Ovary (tissue), 7 donors: ENCODE measurements at regions not wholly inside any gene's neighbourhood (a gene's known extent, or its start where the extent isn't known, plus 50 kb on each side); places are given as distances from the start of the nearest gene placed in this dataset.

Source experiments
- DNase-seq, 5 donors: peaks; one replicate each; pipeline ENCODE4 v3.0.0-alpha.2; 2019 to 2020
- H3K27ac ChIP-seq, 2 donors: fragments of 200-600 bp; one replicate each; pipeline versions ENCODE4 v1.5.1 to v1.8.0; 2019 to 2022
- H3K27me3 ChIP-seq: fragments of 200-600 bp; one replicate; pipeline ENCODE4 v1.8.0; 2022
- H3K36me3 ChIP-seq: fragments of 200-600 bp; sonication (generic); one replicate; pipeline ENCODE4 v1.5.1; 2019
- H3K4me1 ChIP-seq: one replicate; pipeline ENCODE4 v1.8.1; 2013; ENCODE audit warnings: mild to moderate bottlenecking, moderate library complexity; ENCODE audit not compliant: insufficient read depth
- H3K4me3 ChIP-seq: fragments of 200-600 bp; sonication (generic); one replicate; pipeline ENCODE4 v1.5.1; 2017
- H3K9me3 ChIP-seq, 2 donors: fragments of 200-600 bp in 1 of 2; sonication (generic) in 1 of 2; one replicate each; pipeline versions ENCODE4 v1.5.1 to v1.8.1; 2013 to 2019; ENCODE audit warnings: mild to moderate bottlenecking in 1 of 2, moderate library complexity in 1 of 2
- EP300 ChIP-seq: sonication (generic); formaldehyde crosslinking; IDR thresholded peaks from one replicate; pipeline ENCODE4 v1.6.1; 2017; ENCODE audit warnings: antibody characterized with exemption
- POLR2A ChIP-seq: fragments of 450-650 bp; IDR thresholded peaks from one replicate; pipeline ENCODE4 v1.6.1; 2017; ENCODE audit warnings: antibody characterized with exemption, mild to moderate bottlenecking, moderate library complexity
- WGBS, 3 donors: extraction: QIAGEN DNeasy Blood & Tissue Kit in 1 of 3; methylation state at CpG; one replicate each; pipeline versions ENCODE4 v1.1.5 to v1.1.7; 2013 to 2017; 5-methylcytosine and 5-hydroxymethylcytosine counted together
- intact Hi-C, 4 donors: fragments of 100-400 bp; cut with DNase I; formaldehyde crosslinking; loops; one replicate each; pipeline versions ENCODE4 v1.11.0 to v1.15.1; 2022 to 2023
- TF ChIP-seq, protein P1 (sequence below), 3 donors: fragments of 450-650 bp in 2 of 3; fragments of 200-600 bp in 1 of 3; IDR thresholded peaks; one replicate each; pipeline versions ENCODE4 v1.5.1 to v1.8.0; 2016 to 2022; ENCODE audit warnings: antibody characterized with exemption in 3 of 3, mild to moderate bottlenecking in 1 of 3
- donor health status: DM: no; HTN: no; CAD: no; lungs with moderate emphysema.
- donor health status: DM: no; HTN: no; CAD: no.
- donor health status: Bipolar disorder and iron deficiency.
- donor health status: DM: no; HTN: no; CAD: no.
- donor health status: DM: yes; HTN: yes; CAD: no.

DNA sequence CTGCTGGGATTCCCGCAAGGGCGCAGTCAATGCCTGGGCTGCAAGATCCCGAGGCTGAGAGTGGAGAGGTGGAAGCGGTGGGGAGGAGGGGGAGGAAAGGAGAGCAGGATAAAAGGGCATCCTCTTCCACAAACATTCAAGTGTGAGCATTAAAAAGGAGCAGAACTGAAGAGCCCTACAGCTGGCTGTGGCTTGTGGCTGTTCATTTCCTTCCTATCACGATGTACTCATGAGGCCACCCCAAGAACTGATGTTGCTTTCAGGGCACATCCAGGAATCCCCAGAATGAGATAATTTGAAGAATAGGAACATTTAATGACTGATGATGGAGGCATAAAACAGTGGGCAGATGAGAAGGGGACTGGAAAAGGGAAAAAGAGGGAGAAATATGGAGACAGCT lies 230.8 kb upstream of the SMIM21 start:
- intact Hi-C loops: no loop called here
- Histone ChIP-seq H3K4me3 (no peak overlapping the region), H3K9me3 (no peaks in the 10 kb centered on the region), H3K27ac (no peak overlapping the region), H3K4me1 (peaks cover 7% of the 10 kb centered on the region), H3K27me3 (no peaks in the 10 kb centered on the region), H3K36me3 (no peaks in the 10 kb centered on the region)
- TF ChIP-seq POLR2A (no peak), EP300 (no peak)
- TF ChIP-seq, protein P1, sequence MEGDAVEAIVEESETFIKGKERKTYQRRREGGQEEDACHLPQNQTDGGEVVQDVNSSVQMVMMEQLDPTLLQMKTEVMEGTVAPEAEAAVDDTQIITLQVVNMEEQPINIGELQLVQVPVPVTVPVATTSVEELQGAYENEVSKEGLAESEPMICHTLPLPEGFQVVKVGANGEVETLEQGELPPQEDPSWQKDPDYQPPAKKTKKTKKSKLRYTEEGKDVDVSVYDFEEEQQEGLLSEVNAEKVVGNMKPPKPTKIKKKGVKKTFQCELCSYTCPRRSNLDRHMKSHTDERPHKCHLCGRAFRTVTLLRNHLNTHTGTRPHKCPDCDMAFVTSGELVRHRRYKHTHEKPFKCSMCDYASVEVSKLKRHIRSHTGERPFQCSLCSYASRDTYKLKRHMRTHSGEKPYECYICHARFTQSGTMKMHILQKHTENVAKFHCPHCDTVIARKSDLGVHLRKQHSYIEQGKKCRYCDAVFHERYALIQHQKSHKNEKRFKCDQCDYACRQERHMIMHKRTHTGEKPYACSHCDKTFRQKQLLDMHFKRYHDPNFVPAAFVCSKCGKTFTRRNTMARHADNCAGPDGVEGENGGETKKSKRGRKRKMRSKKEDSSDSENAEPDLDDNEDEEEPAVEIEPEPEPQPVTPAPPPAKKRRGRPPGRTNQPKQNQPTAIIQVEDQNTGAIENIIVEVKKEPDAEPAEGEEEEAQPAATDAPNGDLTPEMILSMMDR (IDR thresholded peaks at IDR 0.05): no peak
- WGBS, 3 donors: 67% methylated on average over 5 of the region's 5 CpGs
- no peak for DNase-seq

DNA sequence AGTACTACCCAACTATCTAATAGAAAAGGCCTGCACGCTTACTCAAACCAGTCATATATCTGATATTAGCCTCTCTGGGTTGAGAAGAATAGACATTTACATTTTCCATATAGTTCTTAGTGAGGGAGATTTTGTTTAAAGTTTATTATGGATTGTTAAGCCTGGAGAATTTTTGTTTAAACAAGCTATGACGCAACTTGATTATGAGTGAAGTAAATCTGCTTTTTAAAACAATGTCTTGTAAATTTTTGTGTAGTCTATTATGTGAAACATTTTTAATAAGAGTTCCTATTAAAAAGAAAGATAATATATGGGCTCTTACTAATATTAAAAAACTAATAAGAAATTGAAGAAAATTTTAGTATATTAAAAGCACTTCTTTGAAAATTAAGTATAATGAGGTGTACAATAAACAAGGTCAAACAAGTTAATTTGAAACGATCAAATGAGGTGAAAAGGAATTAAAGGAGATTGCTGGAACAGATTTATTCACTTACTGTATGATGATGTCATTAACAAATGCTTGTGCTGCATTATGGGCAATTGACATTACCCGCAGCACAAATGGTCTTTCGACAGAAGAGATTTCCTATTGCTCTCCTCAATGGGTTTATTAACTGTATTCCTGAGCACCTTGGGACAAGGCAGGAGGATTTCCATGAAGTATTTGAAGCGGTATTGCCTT lies 229.2 kb upstream of the SMIM21 start:
- WGBS, 3 donors: 91 to 94% (median 92%) methylated on average over 6 of the region's 6 CpGs
- H3K4me1 ChIP-seq: peaks cover 7% of the 10 kb centered on the region
- H3K27ac ChIP-seq: no peak overlapping the region
- TF ChIP-seq POLR2A (no peak), EP300 (no peak)
- TF ChIP-seq, protein P1 (IDR thresholded peaks at IDR 0.05): no peak
- no peaks in the 10 kb centered on the region for H3K27me3 ChIP-seq
- no peak for DNase-seq
- intact Hi-C loops: no loop called here
- H3K9me3 ChIP-seq: no peaks in the 10 kb centered on the region
- no peaks in the 10 kb centered on the region for H3K36me3 ChIP-seq
- H3K4me3 ChIP-seq: no peak overlapping the region

DNA sequence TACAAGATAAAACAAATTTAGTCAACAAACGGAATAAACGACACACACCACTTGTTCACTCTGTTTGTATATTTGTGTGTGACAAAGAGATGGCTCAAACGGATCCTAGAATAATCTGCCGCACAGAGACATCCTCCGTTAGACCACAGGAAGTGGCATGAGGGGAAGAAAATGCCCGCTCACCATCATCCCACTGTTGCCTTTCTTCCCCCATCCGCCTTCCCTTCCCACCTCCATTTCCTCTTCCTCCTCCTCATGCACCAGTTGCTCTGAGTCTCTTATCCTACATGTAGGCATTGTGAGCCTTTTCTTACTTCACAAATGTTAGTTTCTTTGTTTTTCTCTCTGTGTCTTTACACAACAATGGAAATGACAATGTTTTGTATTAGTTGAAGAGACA lies 228.5 kb upstream of the SMIM21 start:
- 88 to 90% (median 88%) methylated on average over 7 of the region's 7 CpGs for WGBS, 3 donors

DNA sequence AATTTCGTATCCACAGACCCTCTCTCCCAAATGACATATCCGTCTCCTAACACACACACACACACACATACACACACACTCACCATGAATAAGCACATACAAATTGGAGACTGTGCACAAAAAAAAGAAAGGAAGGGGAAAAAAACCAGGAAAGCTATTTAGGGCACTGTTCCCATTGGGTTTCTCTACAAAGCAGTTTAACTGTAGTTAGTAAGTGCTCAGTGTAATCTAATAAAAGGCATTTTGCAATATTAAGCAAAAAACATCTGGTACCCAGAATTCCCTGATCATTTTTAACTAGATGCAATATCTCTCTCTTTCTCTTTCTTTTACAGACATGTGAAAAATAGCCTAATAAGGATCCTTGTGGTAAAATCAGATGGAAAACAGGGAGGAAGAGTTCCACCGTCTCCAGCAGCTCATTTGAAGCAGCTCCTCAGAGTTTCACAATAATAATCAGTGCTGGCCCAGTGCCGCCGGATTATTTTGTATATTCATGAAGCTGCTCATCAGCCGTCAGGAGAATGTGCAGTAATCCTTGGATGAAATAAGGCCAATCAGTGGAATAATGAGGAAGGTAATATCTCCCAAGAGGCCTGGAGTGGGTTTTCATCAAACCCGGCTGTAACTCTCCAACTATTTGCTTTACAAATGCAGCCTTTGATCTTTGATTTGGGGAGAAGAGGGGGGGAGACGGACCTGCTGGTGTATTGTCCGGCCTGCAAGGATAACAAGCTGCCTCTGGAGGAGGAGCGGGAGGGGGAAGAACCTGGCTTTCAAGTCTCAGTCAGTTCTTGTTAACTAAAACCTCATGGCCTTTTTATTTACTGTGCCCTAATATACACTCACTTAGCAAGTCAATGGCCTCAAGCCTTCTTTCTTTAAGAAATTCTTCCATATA lies 227.6 kb upstream of the SMIM21 start:
- WGBS, 3 donors: 22 to 24% (median 23%) methylated on average over 10 of the region's 10 CpGs
- intact Hi-C loops: no loop called here
- DNase-seq: peak; percentile 70 to 78 (median 72)

More for the DNA sequence above, 228.5 kb upstream of the SMIM21 start:
- intact Hi-C loops: no loop called here
- Histone ChIP-seq H3K36me3 (no peaks in the 10 kb centered on the region), H3K27me3 (no peaks in the 10 kb centered on the region), H3K27ac (no peak overlapping the region), H3K4me3 (no peak overlapping the region), H3K9me3 (no peaks in the 10 kb centered on the region), H3K4me1 (peaks cover 7% of the 10 kb centered on the region)
- TF ChIP-seq, protein P1 (IDR thresholded peaks at IDR 0.05): no peak
- no peak for TF ChIP-seq EP300
- TF ChIP-seq POLR2A: no peak
- DNase-seq: no peak

More for the DNA sequence above, 227.6 kb upstream of the SMIM21 start:
- Histone ChIP-seq H3K36me3 (no peaks in the 10 kb centered on the region), H3K27me3 (no peaks in the 10 kb centered on the region), H3K9me3 (no peaks in the 10 kb centered on the region), H3K4me1 (peaks cover 7% of the 10 kb centered on the region), H3K27ac (peak overlapping the region in 1 of 2 donors; percentile 19), H3K4me3 (no peak overlapping the region)
- TF ChIP-seq, protein P1 (IDR thresholded peaks at IDR 0.05): no peak
- TF ChIP-seq POLR2A: no peak
- no peak for TF ChIP-seq EP300
